Type B pancreatic cell (in vitro differentiated cells): ENCODE measurements at regions not wholly inside any gene's neighbourhood (a gene's known extent, or its start where the extent isn't known, plus 50 kb on each side); places are given as distances from the start of the nearest gene placed in this dataset.
"Not testable (repeated sequence)": the region's sequence is repeated elsewhere in the genome, so short reads cannot be mapped to it uniquely, and the experiment has no call there.

Source experiments
- DNase-seq: peaks from one replicate; pipeline ENCODE4 v3.0.0; 2021; ENCODE audit warnings: mixed read lengths; ENCODE audit not compliant: unreplicated experiment; ENCODE audit errors: extremely low spot score
- H3K27ac Mint-ChIP-seq: 2 replicates; pipeline ENCODE4 v1.8.0; 2021; ENCODE audit warnings: mild to moderate bottlenecking, mixed read lengths
- H3K27me3 Mint-ChIP-seq: 2 replicates; pipeline ENCODE4 v1.8.0; 2021; ENCODE audit warnings: mixed read lengths
- H3K36me3 Mint-ChIP-seq: 2 replicates; pipeline ENCODE4 v1.8.0; 2021; ENCODE audit warnings: mixed read lengths
- H3K4me1 Mint-ChIP-seq: one replicate; pipeline ENCODE4 v1.8.0; 2021; ENCODE audit warnings: mixed read lengths; ENCODE audit not compliant: unreplicated experiment
- H3K4me3 Mint-ChIP-seq: 2 replicates; pipeline ENCODE4 v1.8.0; 2021; ENCODE audit warnings: mild to moderate bottlenecking, mixed read lengths
- H3K9me3 Mint-ChIP-seq: 2 replicates; pipeline ENCODE4 v1.8.0; 2021; ENCODE audit warnings: mixed read lengths
- TF ChIP-seq, protein P1 (sequence below): fragments of 200-600 bp; sonication (generic); conservative IDR thresholded peaks from 2 replicates; pipeline ENCODE4 v1.5.0; 2021; ENCODE audit warnings: antibody characterized with exemption, mild to moderate bottlenecking

DNA sequence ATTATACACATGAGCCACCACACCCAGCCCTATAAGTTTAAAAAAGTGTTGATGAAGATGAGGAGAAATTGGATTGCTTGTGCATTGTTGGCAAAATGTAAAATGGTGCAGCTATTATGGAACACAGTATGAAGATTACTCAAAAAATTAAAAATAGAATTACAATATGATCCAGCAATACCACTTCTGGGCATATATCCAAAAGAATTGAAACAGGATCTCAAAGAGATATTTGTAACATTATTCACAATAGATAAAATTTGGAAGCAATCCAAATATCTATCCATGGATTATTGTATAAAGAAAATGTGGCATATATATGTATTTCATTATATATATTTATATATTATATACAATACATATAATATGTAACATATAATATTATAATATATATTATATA is 515.6 kb upstream of the GNPDA2 start:
- Mint-ChIP-seq H3K27ac (no peak overlapping the region), H3K4me1 (no peaks in the 10 kb centered on the region), H3K9me3 (no peaks in the 10 kb centered on the region), H3K4me3 (no peak overlapping the region), H3K36me3 (no peaks in the 10 kb centered on the region), H3K27me3 (no peaks in the 10 kb centered on the region)
- no peak for DNase-seq
- TF ChIP-seq, protein P1, sequence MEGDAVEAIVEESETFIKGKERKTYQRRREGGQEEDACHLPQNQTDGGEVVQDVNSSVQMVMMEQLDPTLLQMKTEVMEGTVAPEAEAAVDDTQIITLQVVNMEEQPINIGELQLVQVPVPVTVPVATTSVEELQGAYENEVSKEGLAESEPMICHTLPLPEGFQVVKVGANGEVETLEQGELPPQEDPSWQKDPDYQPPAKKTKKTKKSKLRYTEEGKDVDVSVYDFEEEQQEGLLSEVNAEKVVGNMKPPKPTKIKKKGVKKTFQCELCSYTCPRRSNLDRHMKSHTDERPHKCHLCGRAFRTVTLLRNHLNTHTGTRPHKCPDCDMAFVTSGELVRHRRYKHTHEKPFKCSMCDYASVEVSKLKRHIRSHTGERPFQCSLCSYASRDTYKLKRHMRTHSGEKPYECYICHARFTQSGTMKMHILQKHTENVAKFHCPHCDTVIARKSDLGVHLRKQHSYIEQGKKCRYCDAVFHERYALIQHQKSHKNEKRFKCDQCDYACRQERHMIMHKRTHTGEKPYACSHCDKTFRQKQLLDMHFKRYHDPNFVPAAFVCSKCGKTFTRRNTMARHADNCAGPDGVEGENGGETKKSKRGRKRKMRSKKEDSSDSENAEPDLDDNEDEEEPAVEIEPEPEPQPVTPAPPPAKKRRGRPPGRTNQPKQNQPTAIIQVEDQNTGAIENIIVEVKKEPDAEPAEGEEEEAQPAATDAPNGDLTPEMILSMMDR = no peak

DNA sequence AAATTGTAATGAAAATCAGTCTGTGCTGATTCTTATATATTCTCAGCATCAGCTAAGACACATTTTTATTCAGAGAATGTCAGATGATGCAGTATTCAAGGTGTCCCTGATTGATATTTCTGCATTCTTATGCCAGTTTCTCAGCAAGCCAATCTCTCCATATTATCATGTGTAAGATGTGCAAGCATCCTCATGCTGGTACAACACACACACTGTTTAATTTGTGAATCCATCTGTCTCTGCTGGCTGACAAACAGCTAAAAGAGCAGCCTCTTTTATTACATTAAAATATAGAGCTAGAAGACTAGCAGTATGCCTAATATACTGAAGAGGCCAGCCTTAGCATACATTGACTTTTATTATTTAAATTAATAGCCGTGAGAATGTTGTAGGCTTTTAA is 502.9 kb upstream of the GNPDA2 start:
- TF ChIP-seq, protein P1 = no peak
- DNase-seq = no peak
- peaks cover 4% of the 10 kb centered on the region for H3K4me1 Mint-ChIP-seq
- no peaks in the 10 kb centered on the region for H3K9me3 Mint-ChIP-seq
- H3K27me3 Mint-ChIP-seq = no peaks in the 10 kb centered on the region
- H3K4me3 Mint-ChIP-seq = no peak overlapping the region
- H3K36me3 Mint-ChIP-seq = no peaks in the 10 kb centered on the region
- no peak overlapping the region for H3K27ac Mint-ChIP-seq

DNA sequence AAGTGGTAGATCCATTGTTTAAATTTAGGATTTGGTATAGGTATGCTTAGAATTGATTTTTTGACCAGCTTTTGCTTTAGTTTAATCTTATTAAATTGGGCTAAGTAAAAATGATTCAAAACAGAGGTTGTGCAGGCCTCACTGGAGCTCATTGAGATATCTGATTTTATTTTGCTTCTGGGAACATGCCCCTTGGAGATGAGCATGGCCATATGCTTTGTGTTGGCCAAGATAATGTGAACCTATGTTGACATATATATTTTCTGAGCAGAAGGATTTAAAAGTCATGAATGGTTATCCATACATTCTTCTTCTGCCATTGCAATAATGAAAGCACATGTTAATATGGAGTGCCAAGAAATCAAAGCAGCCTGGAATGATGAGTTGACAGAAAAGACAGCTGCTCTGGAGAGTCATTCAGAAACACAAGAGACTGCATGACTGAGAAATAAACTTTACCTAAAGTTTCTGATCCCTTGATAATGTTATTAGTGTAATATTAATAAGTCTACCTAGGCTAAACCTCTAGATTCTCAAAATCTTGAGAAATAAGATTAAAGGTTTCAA is 489.7 kb upstream of the GNPDA2 start:
- Mint-ChIP-seq H3K27ac (no peak overlapping the region), H3K9me3 (no peaks in the 10 kb centered on the region), H3K4me3 (no peak overlapping the region), H3K27me3 (no peaks in the 10 kb centered on the region), H3K36me3 (no peaks in the 10 kb centered on the region), H3K4me1 (no peaks in the 10 kb centered on the region)
- TF ChIP-seq, protein P1 = no peak
- no peak for DNase-seq

DNA sequence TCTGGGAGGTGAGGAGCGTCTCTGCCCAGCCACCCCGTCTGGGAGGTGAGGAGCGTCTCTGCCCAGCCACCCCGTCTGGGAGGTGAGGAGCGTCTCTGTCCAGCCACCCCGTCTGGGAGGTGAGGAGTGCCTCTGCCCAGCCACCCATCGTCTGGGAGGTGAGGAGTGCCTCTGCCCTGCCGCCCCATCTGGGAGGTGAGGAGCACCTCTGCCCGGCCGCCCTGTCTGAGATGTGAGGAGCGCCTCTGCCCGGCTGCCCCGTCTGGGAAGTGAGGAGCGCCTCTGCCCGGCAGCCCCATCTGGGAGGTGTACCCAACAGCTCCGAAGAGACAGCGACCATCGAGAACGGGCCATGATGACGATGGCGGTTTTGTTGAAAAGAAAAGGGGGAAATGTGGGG is 482.1 kb upstream of the GNPDA2 start:
- H3K27ac Mint-ChIP-seq, H3K36me3 Mint-ChIP-seq, H3K9me3 Mint-ChIP-seq, H3K4me3 Mint-ChIP-seq, H3K27me3 Mint-ChIP-seq, DNase-seq, H3K4me1 Mint-ChIP-seq: not testable (repeated sequence)

DNA sequence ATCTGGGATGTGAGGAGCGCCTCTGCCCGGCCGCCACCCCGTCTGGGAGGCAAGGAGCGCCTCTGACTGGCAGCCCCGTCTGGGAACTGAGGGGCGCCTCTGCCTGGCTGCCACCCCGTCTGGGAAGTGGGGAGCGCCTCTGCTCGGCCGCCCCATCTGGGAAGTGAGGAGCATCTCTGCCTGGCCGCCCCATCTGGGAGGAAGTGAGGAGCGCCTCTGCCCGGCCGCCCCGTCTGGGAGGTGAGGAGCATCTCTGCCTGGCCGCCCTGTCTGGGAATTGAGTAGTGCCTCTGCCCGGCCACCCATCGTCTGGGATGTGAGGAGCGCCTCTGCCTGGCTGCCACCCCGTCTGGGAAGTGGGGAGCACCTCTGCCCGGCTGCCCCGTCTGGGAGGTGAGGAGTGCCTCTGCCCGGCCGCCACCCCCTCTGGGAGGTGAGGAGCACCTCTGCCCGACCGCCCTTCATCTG is 481.5 kb upstream of the GNPDA2 start:
- not testable (repeated sequence) for H3K4me1 Mint-ChIP-seq, H3K36me3 Mint-ChIP-seq, DNase-seq, H3K27me3 Mint-ChIP-seq, H3K27ac Mint-ChIP-seq, H3K4me3 Mint-ChIP-seq, H3K9me3 Mint-ChIP-seq

DNA sequence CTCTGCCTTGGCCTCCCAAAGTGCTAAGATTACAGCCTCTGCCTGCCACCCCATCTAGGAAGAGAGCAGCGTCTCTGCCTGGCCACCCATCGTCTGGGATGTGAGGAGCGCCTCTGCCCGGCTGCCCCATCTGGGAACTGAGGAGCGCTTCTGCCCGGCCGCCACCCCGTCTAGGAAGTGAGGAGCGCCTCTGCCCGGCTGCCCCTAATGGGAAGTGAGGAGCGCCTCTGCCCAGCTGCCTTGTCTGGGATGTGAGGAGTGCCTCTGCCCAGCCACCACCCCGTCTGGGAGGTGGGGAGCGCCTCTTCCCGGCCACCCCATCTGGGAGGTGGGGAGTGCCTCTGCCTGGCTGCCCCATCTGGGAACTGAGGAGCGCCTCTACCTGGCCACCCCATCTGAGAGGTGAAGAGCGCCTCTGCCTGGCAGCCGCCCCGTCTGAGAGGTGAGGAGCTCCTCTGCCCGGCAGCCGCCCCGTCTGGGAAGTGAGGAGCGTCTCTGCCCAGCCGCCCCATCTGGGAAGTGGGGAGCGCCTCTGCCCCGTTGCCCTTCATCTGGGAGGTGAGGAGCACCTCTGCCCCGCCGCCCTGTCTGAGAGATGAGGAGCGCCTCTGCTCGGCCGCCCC is 481.0 kb upstream of the GNPDA2 start:
- H3K9me3 Mint-ChIP-seq, H3K27ac Mint-ChIP-seq, H3K4me3 Mint-ChIP-seq, H3K36me3 Mint-ChIP-seq, H3K27me3 Mint-ChIP-seq, DNase-seq, H3K4me1 Mint-ChIP-seq: not testable (repeated sequence)

DNA sequence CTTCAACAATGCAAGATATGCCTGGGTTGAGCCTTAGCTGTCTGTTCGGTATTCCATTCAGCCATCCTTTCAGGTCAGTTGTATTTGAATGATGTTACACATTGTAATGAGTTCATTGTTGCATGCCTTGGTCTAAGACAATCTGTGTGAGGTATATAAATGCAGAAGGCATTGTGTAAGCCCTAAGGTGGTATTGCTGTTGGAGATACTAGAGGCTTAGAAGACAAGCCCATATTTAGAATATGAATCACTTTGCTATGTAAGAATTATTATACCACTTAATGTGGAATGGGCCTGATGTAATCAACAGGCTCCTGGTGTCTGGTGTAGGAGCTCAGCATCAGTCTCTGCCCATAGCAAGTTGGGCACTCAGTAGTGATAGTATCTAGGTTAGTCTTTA is 473.4 kb upstream of the GNPDA2 start:
- DNase-seq = no peak
- Mint-ChIP-seq H3K4me3 (no peak overlapping the region), H3K27ac (no peak overlapping the region), H3K9me3 (no peaks in the 10 kb centered on the region), H3K36me3 (no peaks in the 10 kb centered on the region), H3K27me3 (no peaks in the 10 kb centered on the region), H3K4me1 (no peaks in the 10 kb centered on the region)
- TF ChIP-seq, protein P1 = no peak
